ENCODE measurements at regions not wholly inside any gene's neighbourhood (a gene's known extent, or its start where the extent isn't known, plus 50 kb on each side); places are given as distances from the start of the nearest gene placed in this dataset.
"Not testable (repeated sequence)": the region's sequence is repeated elsewhere in the genome, so short reads cannot be mapped to it uniquely, and the experiment has no call there.

DNA sequence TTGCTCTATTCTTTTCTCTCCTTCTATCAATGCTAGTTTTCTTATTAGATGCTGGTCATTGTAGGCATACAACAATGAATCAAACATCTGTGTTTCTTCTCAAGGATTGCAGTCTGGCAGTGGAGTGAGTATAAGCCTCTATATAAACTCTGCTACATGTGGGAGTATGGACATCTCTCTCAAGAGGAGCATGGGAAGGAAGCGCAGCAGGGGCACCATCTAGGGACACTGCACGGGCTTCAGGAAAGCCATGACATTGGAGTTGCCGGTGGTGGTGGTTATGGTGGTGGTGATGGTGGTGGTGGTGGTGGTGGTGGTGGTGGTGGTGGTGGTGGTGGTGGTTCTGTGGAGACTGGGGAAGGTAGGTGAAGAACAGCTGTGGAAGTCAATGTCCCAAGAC, 462.6 kb downstream of the RNF144A start:
- DNase-seq (ENCODE audit: low spot score), result no peak

- no peak for DNase-seq (ENCODE audit: low spot score)
These were observed 467.6 kb downstream of the RNF144A start for GRCh38 chr2:7384773-7385349.

DNA sequence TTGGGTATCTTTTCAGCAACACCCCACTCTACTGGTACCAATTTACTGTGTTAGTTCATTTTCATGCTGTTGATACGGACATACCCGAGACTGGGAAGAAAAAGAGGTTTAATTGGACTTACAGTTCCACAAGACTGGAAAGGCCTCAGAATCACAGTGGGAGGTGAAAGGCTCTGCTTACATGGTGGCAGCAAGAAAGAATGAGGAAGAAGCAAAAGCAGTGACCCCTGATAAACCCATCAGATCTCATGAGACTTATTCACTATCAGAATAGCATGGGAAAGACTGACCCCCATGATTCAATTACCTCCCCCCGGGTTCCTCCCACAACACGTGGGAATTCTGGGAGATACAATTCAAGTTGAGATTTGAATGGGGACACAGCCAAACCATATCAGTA, 473.1 kb downstream of the RNF144A start:
- DNase-seq (ENCODE audit: low spot score), result not testable (repeated sequence)

GRCh38 chr2:7392076-7392787, 475.0 kb downstream of the RNF144A start:
- no peak for DNase-seq (ENCODE audit: low spot score)

DNA sequence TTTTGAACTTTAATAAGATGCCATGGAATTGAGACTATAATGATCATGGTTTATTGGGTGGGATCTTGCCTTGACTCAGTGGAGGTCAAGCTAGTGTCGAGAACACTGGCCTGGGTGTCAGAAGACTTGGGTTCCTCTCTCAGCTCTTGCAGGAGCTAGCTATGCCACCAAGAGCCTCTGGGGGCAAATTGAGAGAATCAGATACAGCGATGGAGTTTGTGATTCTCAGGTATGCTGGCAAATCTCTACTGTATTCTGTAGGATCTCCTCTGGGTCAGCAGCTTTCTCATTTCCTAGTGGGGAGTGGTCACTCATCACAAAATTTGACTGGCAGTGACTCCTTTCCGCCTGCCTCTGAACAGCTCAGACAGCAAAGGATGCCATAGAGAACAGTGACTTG, 477.0 kb downstream of the RNF144A start:
- DNase-seq (ENCODE audit: low spot score), result no peak

GRCh38 chr2:7400628-7401027, 483.4 kb downstream of the RNF144A start:
- no peak for DNase-seq (ENCODE audit: low spot score)

DNA sequence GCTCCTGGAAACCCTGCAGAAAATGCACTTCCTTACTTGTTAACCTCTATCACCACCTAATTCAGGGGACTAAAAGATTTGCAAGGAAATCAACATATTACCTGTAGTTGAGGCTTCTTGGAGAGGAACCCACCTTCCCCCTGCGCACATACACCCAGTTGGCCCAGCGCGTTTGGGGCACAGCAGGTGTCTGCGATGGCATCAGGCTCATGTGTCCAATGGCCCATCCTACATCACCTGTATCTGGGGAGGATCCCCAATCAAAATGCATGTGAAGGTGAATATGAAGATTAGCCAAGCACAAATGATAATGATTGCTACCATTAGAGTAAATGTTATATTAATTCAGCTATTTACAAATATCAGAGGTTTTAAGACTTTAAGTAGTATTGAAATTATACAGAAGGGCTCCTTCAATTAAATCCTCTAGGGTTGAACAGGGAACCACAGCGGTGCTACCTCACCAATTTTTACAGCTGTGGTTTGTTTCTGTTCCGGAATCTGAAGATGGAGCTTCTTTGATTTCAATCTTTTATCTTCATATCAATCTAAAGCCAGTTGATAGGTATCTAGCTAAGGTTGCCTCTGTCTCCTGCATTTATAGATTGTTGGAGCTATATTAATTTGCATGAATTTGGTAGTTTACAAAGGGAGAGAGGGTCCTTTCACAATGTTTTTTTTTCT, 486.0 kb downstream of the RNF144A start:
- DNase-seq (ENCODE audit: low spot score), result no peak

- DNase-seq (ENCODE audit: low spot score), result no peak
These were observed 488.9 kb downstream of the RNF144A start for GRCh38 chr2:7405861-7406715.

DNA sequence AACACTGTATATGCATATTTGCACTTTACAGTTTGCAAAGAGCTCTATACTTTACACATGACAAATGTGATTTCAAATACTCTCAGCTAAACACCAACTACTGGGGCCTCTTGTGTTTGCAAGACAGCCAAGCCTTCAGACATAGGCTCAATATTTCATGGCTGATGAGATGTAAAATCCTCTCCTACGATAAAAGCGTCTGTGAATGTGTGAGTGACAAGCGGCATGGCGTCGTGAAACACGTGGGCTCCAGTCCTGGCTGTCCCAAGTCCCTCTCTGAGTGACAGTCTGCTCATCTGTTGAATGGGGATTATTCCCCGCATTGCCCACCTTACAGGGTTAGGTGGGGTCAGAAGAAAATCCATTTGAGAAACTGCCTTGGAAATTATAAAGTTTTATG, 489.8 kb downstream of the RNF144A start:
- DNase-seq (ENCODE audit: low spot score), result no peak

GRCh38 chr2:7407906-7408680, 490.9 kb downstream of the RNF144A start:
- DNase-seq (ENCODE audit: low spot score), result no peak

- DNase-seq (ENCODE audit: low spot score), result no peak
These were observed 494.5 kb downstream of the RNF144A start for GRCh38 chr2:7411691-7412090.

DNA sequence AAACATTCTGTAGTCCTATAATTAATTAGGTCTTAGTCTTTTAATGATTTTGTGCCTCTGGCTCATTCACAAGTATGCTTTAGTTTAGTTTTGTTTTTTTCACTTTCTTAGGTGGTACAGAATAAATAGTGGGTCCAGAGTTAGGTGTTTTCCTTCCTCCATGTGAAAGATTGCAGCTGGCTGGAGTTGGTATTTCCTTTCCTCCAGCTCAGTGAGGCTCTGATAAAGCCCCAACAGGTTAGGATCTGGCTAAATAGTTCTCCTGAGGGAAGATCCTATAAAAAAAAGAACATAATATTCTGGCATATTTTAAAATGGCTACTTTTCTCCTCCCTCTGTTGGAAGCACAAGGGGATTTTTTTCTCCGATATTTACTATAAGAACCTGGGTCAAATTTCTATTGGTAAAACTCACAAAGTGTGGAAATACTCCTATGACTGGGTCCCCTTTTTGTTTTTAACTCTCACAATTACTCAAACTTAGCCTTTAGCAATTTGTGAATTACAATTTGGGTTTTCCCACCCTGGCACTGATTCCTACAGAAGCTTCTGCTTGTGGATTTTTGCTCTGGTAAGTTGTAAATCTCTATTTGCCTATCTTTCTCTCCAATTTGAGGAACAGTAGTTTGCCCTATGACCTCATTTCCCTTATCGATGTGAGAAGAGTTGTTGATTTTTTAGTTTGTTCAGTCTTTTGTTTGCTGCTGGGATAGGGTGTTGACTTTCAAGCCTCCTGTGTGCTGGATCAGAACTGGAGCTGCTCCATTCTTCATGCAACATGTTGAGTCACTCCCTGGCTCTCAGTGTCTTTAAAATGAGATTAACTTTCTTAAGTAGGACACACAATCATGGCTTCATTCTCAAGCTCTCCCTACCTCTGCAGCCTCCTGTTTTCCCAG, 500.9 kb downstream of the RNF144A start:
- DNase-seq (ENCODE audit: low spot score), result no peak

- no peak for DNase-seq (ENCODE audit: low spot score)
These were observed 502.0 kb downstream of the RNF144A start for GRCh38 chr2:7419186-7419585.

DNA sequence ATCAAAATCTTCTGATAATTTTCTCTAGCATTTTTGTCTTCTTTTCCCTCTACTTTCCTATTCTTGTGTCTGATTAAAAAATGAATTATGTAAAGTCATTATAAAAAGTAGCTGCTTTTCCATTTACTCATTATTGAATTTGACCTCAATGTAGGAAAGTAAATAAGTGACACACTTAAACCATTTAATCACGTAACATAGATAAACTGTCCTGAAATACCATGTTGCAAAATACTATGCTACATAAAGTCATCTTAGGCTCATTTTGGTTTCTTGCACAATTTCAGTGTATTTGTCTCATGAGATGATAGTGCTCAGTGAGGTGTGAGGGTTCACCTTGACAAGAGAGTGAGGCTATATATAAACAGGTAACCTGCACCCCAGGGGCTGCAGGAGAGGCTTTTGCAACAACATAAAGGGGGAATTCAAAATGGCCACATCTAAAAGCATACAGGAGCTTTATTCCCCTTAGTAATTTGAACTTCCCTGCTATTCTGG, 502.7 kb downstream of the RNF144A start:
- no peak for DNase-seq (ENCODE audit: low spot score)

GRCh38 chr2:7420530-7420929, 503.3 kb downstream of the RNF144A start:
- DNase-seq (ENCODE audit: low spot score), result no peak

DNA sequence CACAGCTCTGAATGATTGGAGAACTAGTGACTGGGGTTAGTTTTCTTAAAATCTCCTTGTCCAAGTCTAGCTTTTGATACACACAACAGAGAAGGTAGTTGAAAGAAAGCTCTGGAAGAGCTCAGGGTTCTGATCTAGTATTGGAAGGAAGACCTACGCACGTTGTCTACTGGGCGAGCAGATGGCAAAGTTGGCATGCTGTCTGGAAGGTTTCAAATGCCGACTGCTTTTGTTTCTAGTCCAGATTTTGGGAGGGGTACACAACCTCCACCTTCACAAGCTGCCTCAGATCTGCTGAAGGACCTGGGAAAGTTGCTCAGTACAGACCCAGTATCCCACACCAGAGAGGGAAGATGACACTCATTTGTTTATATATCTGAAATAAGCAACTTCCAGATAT, 507.3 kb downstream of the RNF144A start:
- no peak for DNase-seq (ENCODE audit: low spot score)

GRCh38 chr2:7427293-7428060, 510.3 kb downstream of the RNF144A start:
- DNase-seq (ENCODE audit: low spot score), result peak; percentile 38

GRCh38 chr2:7428454-7429204, 511.4 kb downstream of the RNF144A start:
- DNase-seq (ENCODE audit: low spot score), result no peak

GRCh38 chr2:7429733-7430132, 512.5 kb downstream of the RNF144A start:
- no peak for DNase-seq (ENCODE audit: low spot score)

All from HuH-7.5 (cell line).